ENCODE measurements at regions not wholly inside any gene's neighbourhood (a gene's known extent, or its start where the extent isn't known, plus 50 kb on each side); places are given as distances from the start of the nearest gene placed in this dataset.

GRCh38 chr15:62887113-62887570 is 155.4 kb upstream of the TPM1 start:
- no peak for DNase-seq (ENCODE audit: insufficient read length, low spot score)
- no peak for FAIRE-seq

GRCh38 chr15:62888623-62889022 is 153.9 kb upstream of the TPM1 start:
- no peak for DNase-seq (ENCODE audit: insufficient read length, low spot score)
- no peak for FAIRE-seq

- DNase-seq (ENCODE audit: insufficient read length, low spot score) (no peak), FAIRE-seq (no peak)
Observed at GRCh38 chr15:62889141-62889661, 153.3 kb upstream of the TPM1 start.

- no peak for DNase-seq (ENCODE audit: insufficient read length, low spot score)
- no peak for FAIRE-seq
Observed at GRCh38 chr15:62889734-62890505, 152.6 kb upstream of the TPM1 start.

- DNase-seq (ENCODE audit: insufficient read length, low spot score) (no peak), FAIRE-seq (no peak)
Observed at GRCh38 chr15:62894322-62895085, 148.0 kb upstream of the TPM1 start.

- FAIRE-seq (no peak), DNase-seq (ENCODE audit: insufficient read length, low spot score) (no peak)
Observed at GRCh38 chr15:62895139-62895866, 147.2 kb upstream of the TPM1 start.

GRCh38 chr15:62895905-62896316 is 146.6 kb upstream of the TPM1 start:
- no peak for DNase-seq (ENCODE audit: insufficient read length, low spot score)
- no peak for FAIRE-seq

- no peak for FAIRE-seq
- DNase-seq (ENCODE audit: insufficient read length, low spot score): no peak
Observed at GRCh38 chr15:62896380-62896866, 146.1 kb upstream of the TPM1 start.

- DNase-seq (ENCODE audit: insufficient read length, low spot score): no peak
- FAIRE-seq: no peak
Observed at GRCh38 chr15:62896969-62897486, 145.5 kb upstream of the TPM1 start.

- FAIRE-seq (no peak), DNase-seq (ENCODE audit: insufficient read length, low spot score) (no peak)
Observed at GRCh38 chr15:62897634-62898033, 144.9 kb upstream of the TPM1 start.

- FAIRE-seq (no peak), DNase-seq (ENCODE audit: insufficient read length, low spot score) (no peak)
Observed at GRCh38 chr15:62899090-62899493, 143.5 kb upstream of the TPM1 start.

- FAIRE-seq (no peak), DNase-seq (ENCODE audit: insufficient read length, low spot score) (no peak)
Observed at GRCh38 chr15:62900071-62900802, 142.3 kb upstream of the TPM1 start.

GRCh38 chr15:62901087-62901486 is 141.5 kb upstream of the TPM1 start:
- FAIRE-seq: no peak
- DNase-seq (ENCODE audit: insufficient read length, low spot score): no peak

- DNase-seq (ENCODE audit: insufficient read length, low spot score) (no peak), FAIRE-seq (no peak)
Observed at GRCh38 chr15:62901909-62902546, 140.5 kb upstream of the TPM1 start.

GRCh38 chr15:62902821-62903220 is 139.7 kb upstream of the TPM1 start:
- DNase-seq (ENCODE audit: insufficient read length, low spot score) (no peak), FAIRE-seq (no peak)

GRCh38 chr15:62903437-62903836 is 139.1 kb upstream of the TPM1 start:
- FAIRE-seq (no peak), DNase-seq (ENCODE audit: insufficient read length, low spot score) (no peak)

- DNase-seq (ENCODE audit: insufficient read length, low spot score) (no peak), FAIRE-seq (no peak)
Observed at GRCh38 chr15:62904041-62904910, 138.3 kb upstream of the TPM1 start.

- DNase-seq (ENCODE audit: insufficient read length, low spot score) (no peak), FAIRE-seq (no peak)
Observed at GRCh38 chr15:62906627-62907026, 135.9 kb upstream of the TPM1 start.

GRCh38 chr15:62907275-62907674 is 135.3 kb upstream of the TPM1 start:
- no peak for FAIRE-seq
- no peak for DNase-seq (ENCODE audit: insufficient read length, low spot score)

Measured in GM19239 (cell line).